ENCODE measurements at regions not wholly inside any gene's neighbourhood (a gene's known extent, or its start where the extent isn't known, plus 50 kb on each side); places are given as distances from the start of the nearest gene placed in this dataset.

DNA sequence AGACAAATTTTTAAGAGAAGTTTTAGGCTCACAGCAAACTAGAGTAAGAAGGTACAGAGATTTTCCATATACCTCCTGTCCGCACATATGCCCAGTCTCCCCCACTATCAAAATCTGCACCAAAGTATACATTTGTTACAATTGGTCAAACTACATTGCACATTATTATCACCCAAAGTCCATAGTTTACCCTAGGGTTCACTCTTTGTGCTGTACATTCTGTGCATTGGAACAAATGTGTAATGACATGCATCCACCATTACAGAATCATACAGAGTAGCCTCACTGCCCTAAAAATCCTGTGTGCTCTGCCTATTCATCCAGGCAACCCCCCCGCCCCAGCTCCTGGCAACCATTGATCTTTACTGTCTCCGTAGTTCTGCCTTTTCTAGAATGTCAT, 61.7 kb upstream of the SPRED2 start:
- Histone ChIP-seq H2AFZ (no peak overlapping the region), H4K20me1 (ENCODE audit: insufficient read depth, poor library complexity, severe bottlenecking) (no peaks in the 10 kb centered on the region), H3K9me3 (ENCODE audit: low read depth) (no peaks in the 10 kb centered on the region), H3K4me3 (no peak overlapping the region), H3K27me3 (no peaks in the 10 kb centered on the region), H3K4me2 (no peak overlapping the region), H3K27ac (no peak overlapping the region), H3K4me1 (ENCODE audit: insufficient read depth) (no peaks in the 10 kb centered on the region), H3K9me2 (replicated peaks; ENCODE audit: insufficient read depth) (no peaks in the 10 kb centered on the region), H3K79me2 (no peaks in the 10 kb centered on the region), H3K36me3 (replicated peaks; ENCODE audit: insufficient read depth, low read depth) (no peaks in the 10 kb centered on the region)
- TF ChIP-seq, protein P1, sequence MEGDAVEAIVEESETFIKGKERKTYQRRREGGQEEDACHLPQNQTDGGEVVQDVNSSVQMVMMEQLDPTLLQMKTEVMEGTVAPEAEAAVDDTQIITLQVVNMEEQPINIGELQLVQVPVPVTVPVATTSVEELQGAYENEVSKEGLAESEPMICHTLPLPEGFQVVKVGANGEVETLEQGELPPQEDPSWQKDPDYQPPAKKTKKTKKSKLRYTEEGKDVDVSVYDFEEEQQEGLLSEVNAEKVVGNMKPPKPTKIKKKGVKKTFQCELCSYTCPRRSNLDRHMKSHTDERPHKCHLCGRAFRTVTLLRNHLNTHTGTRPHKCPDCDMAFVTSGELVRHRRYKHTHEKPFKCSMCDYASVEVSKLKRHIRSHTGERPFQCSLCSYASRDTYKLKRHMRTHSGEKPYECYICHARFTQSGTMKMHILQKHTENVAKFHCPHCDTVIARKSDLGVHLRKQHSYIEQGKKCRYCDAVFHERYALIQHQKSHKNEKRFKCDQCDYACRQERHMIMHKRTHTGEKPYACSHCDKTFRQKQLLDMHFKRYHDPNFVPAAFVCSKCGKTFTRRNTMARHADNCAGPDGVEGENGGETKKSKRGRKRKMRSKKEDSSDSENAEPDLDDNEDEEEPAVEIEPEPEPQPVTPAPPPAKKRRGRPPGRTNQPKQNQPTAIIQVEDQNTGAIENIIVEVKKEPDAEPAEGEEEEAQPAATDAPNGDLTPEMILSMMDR (IDR thresholded peaks at IDR 0.05; ENCODE audit: poor library complexity): no peak
- TF ChIP-seq EZH2phosphoT487 (IDR thresholded peaks at IDR 0.05; ENCODE audit: low read depth, severe bottlenecking, unreplicated experiment) (no peak), EZH2 (IDR thresholded peaks at IDR 0.05; ENCODE audit: borderline replicate concordance) (no peak)
- 98% methylated on average over 3 of the region's 3 CpGs for whole genome bisulfite sequencing (ENCODE audit: low lambda C conversion rate, missing lambda C conversion rate)
- no peak for DNase-seq (ENCODE audit: low spot score)

GRCh38 chr2:65491381-65491905, 59.0 kb upstream of the SPRED2 start:
- Histone ChIP-seq H3K27me3 (no peaks in the 10 kb centered on the region), H3K9me2 (replicated peaks; ENCODE audit: insufficient read depth) (no peaks in the 10 kb centered on the region), H3K4me2 (no peak overlapping the region), H4K20me1 (ENCODE audit: insufficient read depth, poor library complexity, severe bottlenecking) (no peaks in the 10 kb centered on the region), H3K9me3 (ENCODE audit: low read depth) (no peaks in the 10 kb centered on the region), H3K79me2 (no peaks in the 10 kb centered on the region), H2AFZ (no peak overlapping the region), H3K36me3 (replicated peaks; ENCODE audit: insufficient read depth, low read depth) (no peaks in the 10 kb centered on the region), H3K4me1 (ENCODE audit: insufficient read depth) (no peaks in the 10 kb centered on the region), H3K4me3 (no peak overlapping the region), H3K27ac (no peak overlapping the region)
- DNase-seq (ENCODE audit: low spot score): no peak
- TF ChIP-seq, protein P1 (IDR thresholded peaks at IDR 0.05; ENCODE audit: poor library complexity): no peak
- 84% methylated on average over 7 of the region's 7 CpGs for WGBS (ENCODE audit: low lambda C conversion rate, missing lambda C conversion rate)

- H3K4me3 ChIP-seq: no peak overlapping the region
- DNase-seq (ENCODE audit: low spot score): no peak
- no peaks in the 10 kb centered on the region for H3K79me2 ChIP-seq
- H3K36me3 ChIP-seq (replicated peaks; ENCODE audit: insufficient read depth, low read depth): no peaks in the 10 kb centered on the region
- no peaks in the 10 kb centered on the region for H3K9me3 ChIP-seq (ENCODE audit: low read depth)
- H3K9me2 ChIP-seq (replicated peaks; ENCODE audit: insufficient read depth): no peaks in the 10 kb centered on the region
- H4K20me1 ChIP-seq (ENCODE audit: insufficient read depth, poor library complexity, severe bottlenecking): no peaks in the 10 kb centered on the region
- H3K27me3 ChIP-seq: no peaks in the 10 kb centered on the region
- no peak overlapping the region for H2AFZ ChIP-seq
- no peaks in the 10 kb centered on the region for H3K4me1 ChIP-seq (ENCODE audit: insufficient read depth)
- TF ChIP-seq EZH2phosphoT487 (IDR thresholded peaks at IDR 0.05; ENCODE audit: low read depth, severe bottlenecking, unreplicated experiment) (no peak), EZH2 (IDR thresholded peaks at IDR 0.05; ENCODE audit: borderline replicate concordance) (no peak)
- TF ChIP-seq, protein P1 (IDR thresholded peaks at IDR 0.05; ENCODE audit: poor library complexity): no peak
- no peak overlapping the region for H3K27ac ChIP-seq
- 89% methylated on average over 3 of the region's 3 CpGs for WGBS (ENCODE audit: low lambda C conversion rate, missing lambda C conversion rate)
- H3K4me2 ChIP-seq: no peak overlapping the region
Observed at GRCh38 chr2:65490222-65490621, 57.8 kb upstream of the SPRED2 start.

- no peaks in the 10 kb centered on the region for H3K79me2 ChIP-seq
- no peak overlapping the region for H3K27ac ChIP-seq
- H3K4me3 ChIP-seq: no peak overlapping the region
- H3K36me3 ChIP-seq (replicated peaks; ENCODE audit: insufficient read depth, low read depth): no peaks in the 10 kb centered on the region
- no peaks in the 10 kb centered on the region for H3K9me2 ChIP-seq (replicated peaks; ENCODE audit: insufficient read depth)
- H2AFZ ChIP-seq: no peak overlapping the region
- peak overlapping the region; percentile 8 for H3K4me2 ChIP-seq
- WGBS (ENCODE audit: low lambda C conversion rate, missing lambda C conversion rate): 22% methylated on average over 5 of the region's 5 CpGs
- DNase-seq (ENCODE audit: low spot score): peak; percentile 31
- H3K4me1 ChIP-seq (ENCODE audit: insufficient read depth): no peaks in the 10 kb centered on the region
- H3K9me3 ChIP-seq (ENCODE audit: low read depth): no peaks in the 10 kb centered on the region
- H3K27me3 ChIP-seq: no peaks in the 10 kb centered on the region
- no peaks in the 10 kb centered on the region for H4K20me1 ChIP-seq (ENCODE audit: insufficient read depth, poor library complexity, severe bottlenecking)
- TF ChIP-seq EZH2phosphoT487 (IDR thresholded peaks at IDR 0.05; ENCODE audit: low read depth, severe bottlenecking, unreplicated experiment) (no peak), EZH2 (IDR thresholded peaks at IDR 0.05; ENCODE audit: borderline replicate concordance) (no peak)
- TF ChIP-seq, protein P1 (IDR thresholded peaks at IDR 0.05; ENCODE audit: poor library complexity): no peak
Observed at GRCh38 chr2:65489269-65489668, 56.9 kb upstream of the SPRED2 start.
